H1 (cell line): ENCODE measurements at regions not wholly inside any gene's neighbourhood (a gene's known extent, or its start where the extent isn't known, plus 50 kb on each side); places are given as distances from the start of the nearest gene placed in this dataset.

ENCODE experiments used
- CBX8 ChIP-seq: fragments of 300-800, 300-1000 bp; sonication (generic); IDR thresholded peaks from 2 replicates; pipeline ENCODE4 v1.7.1; 2016; ENCODE audit warnings: low read depth, low read length, borderline replicate concordance
- CHD7 ChIP-seq: fragments of 300-600 bp; sonication (generic); IDR thresholded peaks from 2 replicates; pipeline ENCODE4 v1.7.1; 2012; ENCODE audit warnings: low read length, moderate library complexity, mild to moderate bottlenecking, inconsistent platforms; ENCODE audit not compliant: insufficient replicate concordance
- NRF1 ChIP-seq: IDR thresholded peaks from 2 replicates; pipeline ENCODE4 v1.6.1; 2011; ENCODE audit warnings: mild to moderate bottlenecking, low read depth, low read length, improper control_type of control experiment
- SAP30 ChIP-seq: fragments of 300-600 bp; sonication (generic); IDR thresholded peaks from 2 replicates; pipeline ENCODE4 v1.7.1; 2012; ENCODE audit warnings: low read length, moderate library complexity, mild to moderate bottlenecking, inconsistent platforms; ENCODE audit not compliant: insufficient read depth, insufficient replicate concordance
- SIN3A ChIP-seq, 2 experiments: IDR thresholded peaks in 1 of 2; conservative IDR thresholded peaks in 1 of 2; 2 replicates each; pipeline ENCODE4 v1.6.1; 2011 to 2012; ENCODE audit warnings: low read length in 2 of 2, improper control_type of control experiment in 1 of 2, low read depth in 1 of 2, mild to moderate bottlenecking in 1 of 2
- TAF1 ChIP-seq: IDR thresholded peaks from 2 replicates; pipeline ENCODE4 v1.6.1; 2011; ENCODE audit warnings: mild to moderate bottlenecking, low read depth, low read length

DNA sequence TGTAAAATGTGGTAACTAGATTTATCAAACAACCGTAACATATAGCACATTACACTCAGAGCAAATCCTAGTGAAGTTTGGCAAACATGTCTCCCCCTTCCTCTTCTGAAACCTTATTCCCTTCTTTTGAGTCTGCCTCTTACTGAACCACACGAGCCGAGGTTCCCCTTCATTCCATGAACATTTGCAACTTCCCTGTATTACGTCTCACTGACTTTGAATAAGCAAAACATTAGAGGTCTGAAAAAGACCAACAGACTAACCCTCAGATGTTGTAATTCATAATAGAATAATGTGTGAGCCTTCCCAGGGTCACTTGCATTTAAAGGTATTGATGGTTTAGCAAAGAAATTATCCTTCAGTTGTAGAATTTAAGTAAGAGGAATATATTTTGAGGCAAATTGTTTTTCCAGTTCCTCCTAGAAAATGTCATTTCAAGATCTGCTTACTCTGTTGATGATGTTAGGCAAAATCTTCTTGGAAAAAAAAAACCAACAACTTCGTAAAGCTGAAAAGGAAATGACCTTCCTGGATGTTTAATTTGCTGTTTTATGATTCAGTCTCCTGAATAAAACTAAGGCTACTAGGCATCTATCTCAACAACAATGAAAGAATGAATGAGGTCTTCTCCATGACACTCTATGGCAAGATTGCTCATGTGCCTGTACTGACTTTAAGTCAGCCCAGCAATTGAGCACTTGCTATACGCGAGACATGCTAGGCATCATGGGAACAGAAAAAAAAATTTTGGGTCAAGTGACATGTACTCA lies 296.9 kb upstream of the NECTIN3 start (continued):
- TF ChIP-seq CHD7 (no peak), CBX8 (no peak), NRF1 (no peak), TAF1 (no peak), SIN3A (conservative IDR thresholded peaks at IDR 0.05 in 1 of 2, IDR thresholded peaks at IDR 0.05 in 1 of 2; ENCODE audit: low read depth in 1 of 2, low read length in 2 of 2) (no peak), SAP30 (no peak)
